ENCODE measurements at regions not wholly inside any gene's neighbourhood (a gene's known extent, or its start where the extent isn't known, plus 50 kb on each side); places are given as distances from the start of the nearest gene placed in this dataset.

- no peak for DNase-seq
- no peak for TF ChIP-seq CTCF (IDR thresholded peaks at IDR 0.05)
- ATAC-seq, result no peak
- no peaks in the 10 kb centered on the region for H3K36me3 ChIP-seq (ENCODE audit: low read depth)
- intact Hi-C loops (cut with DNase I, micrococcal nuclease), result no loop called here
- H3K4me3 ChIP-seq, result no peak overlapping the region
- no peaks in the 10 kb centered on the region for H3K4me1 ChIP-seq (ENCODE audit: low read depth)
- H3K9me3 ChIP-seq, result no peaks in the 10 kb centered on the region
These were observed 68.3 kb downstream of the ACKR3 start for GRCh38 chr2:236637686-236638569.

- no peak for TF ChIP-seq CTCF (IDR thresholded peaks at IDR 0.05)
- ATAC-seq (no peak), DNase-seq (no peak)
- Histone ChIP-seq H3K9me3 (no peaks in the 10 kb centered on the region), H3K4me1 (ENCODE audit: low read depth) (no peaks in the 10 kb centered on the region), H3K4me3 (no peak overlapping the region), H3K36me3 (ENCODE audit: low read depth) (no peaks in the 10 kb centered on the region)
- intact Hi-C loops (cut with DNase I, micrococcal nuclease), result no loop called here
These were observed 69.1 kb downstream of the ACKR3 start for GRCh38 chr2:236638707-236639106.

DNA sequence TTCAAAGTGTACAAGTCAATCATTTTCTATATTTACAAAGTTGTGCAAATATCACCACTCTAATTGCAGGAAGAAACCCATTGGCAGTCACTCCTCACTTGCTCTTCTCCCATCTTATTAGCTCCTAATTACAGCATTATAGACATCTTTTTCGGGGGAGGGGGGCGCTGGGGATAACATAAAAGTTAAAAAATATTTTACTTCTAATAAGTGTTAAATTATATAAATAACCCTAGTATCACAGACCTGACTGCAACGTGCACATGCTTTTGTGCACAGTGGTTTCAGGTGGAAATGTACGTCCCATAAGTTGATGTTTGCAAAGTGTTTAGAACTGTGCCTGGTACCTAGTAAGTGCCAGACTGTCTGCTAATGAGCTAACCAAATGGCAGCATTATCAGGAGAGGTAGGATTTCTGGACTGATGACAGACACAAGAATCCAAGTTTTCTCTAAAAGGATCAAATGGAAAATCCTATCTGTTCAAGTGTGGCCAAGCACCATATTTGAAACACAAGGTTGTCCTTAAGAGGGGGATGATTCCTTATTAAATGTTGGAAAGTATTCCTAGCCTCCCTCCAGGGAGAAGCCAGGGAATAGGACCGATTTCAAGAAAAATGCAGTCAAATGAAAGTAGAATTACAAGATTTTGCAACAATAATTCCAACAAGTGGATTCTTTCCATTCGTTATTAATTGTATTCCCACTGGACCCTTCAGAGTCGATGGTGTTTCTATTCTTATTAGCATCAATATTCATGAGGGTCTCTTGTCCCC, 70.0 kb downstream of the ACKR3 start:
- no peak overlapping the region for H3K4me3 ChIP-seq
- DNase-seq, result no peak
- no peak for ATAC-seq
- intact Hi-C loops (cut with DNase I, micrococcal nuclease), result no loop called here
- TF ChIP-seq CTCF (IDR thresholded peaks at IDR 0.05), result no peak
- no peaks in the 10 kb centered on the region for H3K36me3 ChIP-seq (ENCODE audit: low read depth)
- H3K9me3 ChIP-seq, result no peaks in the 10 kb centered on the region
- no peaks in the 10 kb centered on the region for H3K4me1 ChIP-seq (ENCODE audit: low read depth)

- no peaks in the 10 kb centered on the region for H3K36me3 ChIP-seq (ENCODE audit: low read depth)
- intact Hi-C loops (cut with DNase I, micrococcal nuclease), result no loop called here
- no peaks in the 10 kb centered on the region for H3K9me3 ChIP-seq
- no peak for TF ChIP-seq CTCF (IDR thresholded peaks at IDR 0.05)
- DNase-seq (no peak), ATAC-seq (no peak)
- H3K4me3 ChIP-seq, result no peak overlapping the region
- H3K4me1 ChIP-seq (ENCODE audit: low read depth), result no peaks in the 10 kb centered on the region
These were observed 71.6 kb downstream of the ACKR3 start for GRCh38 chr2:236641051-236641726.

GRCh38 chr2:236642125-236642524, 72.5 kb downstream of the ACKR3 start:
- ATAC-seq (no peak), DNase-seq (no peak)
- no peaks in the 10 kb centered on the region for H3K36me3 ChIP-seq (ENCODE audit: low read depth)
- no peaks in the 10 kb centered on the region for H3K9me3 ChIP-seq
- TF ChIP-seq CTCF (IDR thresholded peaks at IDR 0.05), result no peak
- no peak overlapping the region for H3K4me3 ChIP-seq
- H3K4me1 ChIP-seq (ENCODE audit: low read depth), result no peaks in the 10 kb centered on the region
- intact Hi-C loops (cut with DNase I, micrococcal nuclease), result no loop called here

All from mucosa of descending colon (tissue), 3 donors.